LNCaP clone FGC (cell line): ENCODE measurements at regions not wholly inside any gene's neighbourhood (a gene's known extent, or its start where the extent isn't known, plus 50 kb on each side); places are given as distances from the start of the nearest gene placed in this dataset.
A peak's percentile ranks its signal among the peaks of the same experiment; 100 is the strongest.

Experiments
- DNase-seq: peaks from one replicate; pipeline ENCODE4 v3.0.0-alpha.2; 2011; ENCODE audit warnings: low read depth
- H3K4me3 ChIP-seq: 2 replicates; pipeline ENCODE4 v1.5.1; 2011; ENCODE audit warnings: mild to moderate bottlenecking, low read depth, low read length, control low read depth
- TF ChIP-seq, protein P1 (sequence below): IDR thresholded peaks from 2 replicates; pipeline ENCODE4 v1.5.1; 2012; ENCODE audit warnings: mild to moderate bottlenecking; ENCODE audit not compliant: control insufficient read depth, insufficient read depth; ENCODE audit errors: extremely low read depth

- TF ChIP-seq, protein P1, sequence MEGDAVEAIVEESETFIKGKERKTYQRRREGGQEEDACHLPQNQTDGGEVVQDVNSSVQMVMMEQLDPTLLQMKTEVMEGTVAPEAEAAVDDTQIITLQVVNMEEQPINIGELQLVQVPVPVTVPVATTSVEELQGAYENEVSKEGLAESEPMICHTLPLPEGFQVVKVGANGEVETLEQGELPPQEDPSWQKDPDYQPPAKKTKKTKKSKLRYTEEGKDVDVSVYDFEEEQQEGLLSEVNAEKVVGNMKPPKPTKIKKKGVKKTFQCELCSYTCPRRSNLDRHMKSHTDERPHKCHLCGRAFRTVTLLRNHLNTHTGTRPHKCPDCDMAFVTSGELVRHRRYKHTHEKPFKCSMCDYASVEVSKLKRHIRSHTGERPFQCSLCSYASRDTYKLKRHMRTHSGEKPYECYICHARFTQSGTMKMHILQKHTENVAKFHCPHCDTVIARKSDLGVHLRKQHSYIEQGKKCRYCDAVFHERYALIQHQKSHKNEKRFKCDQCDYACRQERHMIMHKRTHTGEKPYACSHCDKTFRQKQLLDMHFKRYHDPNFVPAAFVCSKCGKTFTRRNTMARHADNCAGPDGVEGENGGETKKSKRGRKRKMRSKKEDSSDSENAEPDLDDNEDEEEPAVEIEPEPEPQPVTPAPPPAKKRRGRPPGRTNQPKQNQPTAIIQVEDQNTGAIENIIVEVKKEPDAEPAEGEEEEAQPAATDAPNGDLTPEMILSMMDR: peak; percentile 37; the same call in 1 of the 2 replicates
- no peak overlapping the region for H3K4me3 ChIP-seq
- peak; percentile 17 for DNase-seq
These were observed 1186.5 kb downstream of the SI start for GRCh38 chr3:163891771-163892170.

- DNase-seq: no peak
- TF ChIP-seq, protein P1: no peak
- no peak overlapping the region for H3K4me3 ChIP-seq
These were observed 1187.6 kb downstream of the SI start for GRCh38 chr3:163890661-163891060.

GRCh38 chr3:163879172-163879571 lies 1199.1 kb downstream of the SI start:
- TF ChIP-seq, protein P1: no peak
- H3K4me3 ChIP-seq: no peak overlapping the region
- no peak for DNase-seq

DNA sequence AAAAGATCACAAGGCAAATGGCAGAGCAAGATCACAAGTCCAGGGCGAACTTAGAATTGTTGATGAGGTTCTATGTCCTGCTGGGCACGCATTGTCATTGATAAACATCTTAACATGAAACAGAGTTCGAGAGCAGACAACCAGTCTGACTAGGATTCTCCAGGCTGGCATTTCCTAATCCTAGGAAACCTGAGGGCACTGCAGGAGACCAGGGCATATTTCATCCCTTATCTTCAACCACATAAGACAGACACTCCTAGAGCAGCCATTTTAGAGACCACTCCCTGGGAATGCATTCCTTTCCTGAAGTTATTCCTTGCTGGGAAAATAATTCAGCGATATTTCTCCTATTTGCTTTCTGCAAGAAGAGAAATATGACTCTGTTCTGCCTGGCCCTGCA lies 1199.9 kb downstream of the SI start:
- DNase-seq: no peak
- TF ChIP-seq, protein P1: no peak
- H3K4me3 ChIP-seq: no peak overlapping the region

GRCh38 chr3:163877805-163878204 lies 1200.5 kb downstream of the SI start:
- DNase-seq: no peak
- no peak overlapping the region for H3K4me3 ChIP-seq
- TF ChIP-seq, protein P1: no peak

DNA sequence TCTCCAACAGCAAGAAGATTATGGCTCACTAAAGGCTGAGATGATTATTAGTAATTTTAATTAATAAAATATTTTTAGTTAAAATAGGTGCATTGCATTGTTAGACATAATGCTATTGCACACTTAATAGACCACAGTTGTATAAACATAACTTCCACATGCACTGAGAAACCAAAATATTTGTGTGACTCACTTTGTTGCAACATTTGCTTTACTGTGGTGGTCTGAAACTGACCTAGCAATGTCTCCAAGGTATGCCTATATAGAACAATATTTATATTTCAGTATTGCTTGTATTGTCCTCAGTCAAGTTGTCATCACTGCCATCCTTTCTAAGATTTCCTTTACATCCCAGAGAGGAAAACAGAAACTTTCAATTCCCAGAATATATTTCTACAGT lies 1215.2 kb downstream of the SI start:
- DNase-seq: no peak
- TF ChIP-seq, protein P1: no peak

GRCh38 chr3:163852233-163852632 lies 1226.1 kb downstream of the SI start:
- DNase-seq: no peak
- TF ChIP-seq, protein P1: no peak
- H3K4me3 ChIP-seq: no peak overlapping the region

More for the DNA sequence above, 1215.2 kb downstream of the SI start:
- no peak overlapping the region for H3K4me3 ChIP-seq
